HL-60/S4 (cell line): ENCODE measurements at regions not wholly inside any gene's neighbourhood (a gene's known extent, or its start where the extent isn't known, plus 50 kb on each side); places are given as distances from the start of the nearest gene placed in this dataset.

Experiments used
- in situ Hi-C: fragments of 300-500 bp; cut with MboI; formaldehyde crosslinking; loops from 2 replicates; pipeline ENCODE4 v1.14.3; 2022; ENCODE audit warnings: low sequenced_read_pairs

DNA sequence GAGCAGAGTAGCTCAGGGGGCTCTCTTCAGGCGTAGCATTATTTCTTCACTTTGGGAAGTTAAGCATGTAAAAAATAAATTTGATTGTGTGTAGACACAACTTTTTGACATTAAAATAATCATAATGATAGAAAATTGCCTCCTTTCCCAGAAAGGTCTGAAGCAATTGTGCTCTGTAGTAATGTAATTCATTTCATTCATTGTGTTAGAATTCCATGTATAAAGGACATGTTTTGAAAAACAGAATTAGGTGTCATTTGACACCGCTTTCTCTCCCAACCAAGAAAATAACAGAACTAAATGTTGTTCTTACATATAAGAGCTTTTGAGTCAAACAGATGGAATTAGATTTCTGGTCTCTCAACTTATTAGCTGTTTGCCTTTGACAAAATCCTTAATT is 1064.2 kb upstream of the FAM98A start:
- in situ Hi-C loops: no loop called here

DNA sequence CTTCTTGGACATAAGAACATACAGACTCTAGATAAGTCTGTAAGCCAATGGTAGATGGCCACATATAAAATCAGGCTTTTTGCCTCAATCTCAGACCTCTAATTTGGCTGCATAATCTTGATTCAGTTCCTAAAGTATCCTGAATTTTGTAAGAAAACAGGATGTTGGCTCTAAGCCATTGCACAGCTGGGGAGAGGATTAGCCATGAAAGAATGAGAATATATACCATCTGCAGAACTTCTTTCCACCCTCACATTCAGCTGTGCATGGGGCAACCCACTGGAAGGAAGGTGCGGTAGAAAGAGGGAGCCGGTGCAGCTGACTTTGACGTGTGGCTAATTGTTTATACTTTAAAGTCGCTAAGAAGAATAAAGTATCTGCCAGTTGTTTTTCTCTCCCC is 1061.6 kb upstream of the FAM98A start:
- in situ Hi-C loops: no loop called here

DNA sequence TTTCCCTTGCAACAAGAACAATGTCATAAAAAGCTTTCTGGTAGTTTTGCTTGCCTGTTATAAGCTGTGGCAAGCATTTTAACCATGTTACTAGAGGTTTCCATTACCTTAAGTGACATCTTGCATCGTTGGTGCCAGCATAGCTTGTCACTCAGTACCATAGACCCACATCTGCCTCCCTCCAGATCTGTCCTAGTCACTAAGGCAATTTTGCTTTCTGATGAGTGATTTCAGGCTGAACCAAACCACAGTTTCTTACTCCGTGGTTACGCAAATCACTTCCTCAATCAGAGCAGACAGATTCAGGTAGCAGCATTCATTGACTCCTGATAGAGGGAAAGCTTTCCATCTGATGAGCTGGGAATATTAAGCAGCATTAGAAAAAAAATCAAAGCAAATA is 1057.5 kb upstream of the FAM98A start:
- in situ Hi-C loops: no loop called here

DNA sequence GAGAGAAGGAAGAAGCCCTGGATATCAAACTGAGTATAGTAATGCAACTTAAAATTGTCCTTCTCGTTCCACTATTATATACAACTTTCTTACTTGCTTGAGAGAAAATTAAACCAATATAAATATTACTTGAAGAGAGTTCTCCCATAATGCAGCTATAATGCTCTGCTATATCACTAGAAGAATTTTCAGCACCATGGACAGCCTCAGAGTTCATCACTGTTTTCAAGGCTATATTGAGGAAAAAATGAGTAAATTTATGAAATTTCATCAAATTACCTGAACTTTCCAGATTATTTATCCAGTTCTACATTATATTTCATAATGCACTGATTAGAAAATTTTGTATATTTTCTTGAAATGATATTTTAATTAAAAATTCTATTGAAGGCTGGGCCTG is 1053.5 kb upstream of the FAM98A start:
- in situ Hi-C loops: no loop called here

DNA sequence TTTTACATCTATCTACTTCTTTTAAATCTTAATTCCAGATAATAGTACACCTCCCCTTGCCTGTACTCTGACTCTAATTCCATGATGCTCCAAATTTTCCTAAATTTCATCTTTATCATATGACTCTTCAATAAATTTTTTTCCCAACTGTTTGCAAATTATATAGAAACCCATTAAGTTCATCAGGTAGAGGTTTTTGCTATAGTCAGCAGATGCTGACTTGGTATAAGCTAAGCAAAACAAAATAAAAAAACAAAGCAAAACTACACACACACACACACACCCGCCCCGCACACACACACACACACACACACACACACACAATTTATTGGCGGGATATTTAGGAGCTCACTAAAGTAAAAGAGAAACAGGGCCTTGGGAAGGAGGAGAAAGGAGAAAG is 1047.8 kb upstream of the FAM98A start:
- in situ Hi-C loops: no loop called here

DNA sequence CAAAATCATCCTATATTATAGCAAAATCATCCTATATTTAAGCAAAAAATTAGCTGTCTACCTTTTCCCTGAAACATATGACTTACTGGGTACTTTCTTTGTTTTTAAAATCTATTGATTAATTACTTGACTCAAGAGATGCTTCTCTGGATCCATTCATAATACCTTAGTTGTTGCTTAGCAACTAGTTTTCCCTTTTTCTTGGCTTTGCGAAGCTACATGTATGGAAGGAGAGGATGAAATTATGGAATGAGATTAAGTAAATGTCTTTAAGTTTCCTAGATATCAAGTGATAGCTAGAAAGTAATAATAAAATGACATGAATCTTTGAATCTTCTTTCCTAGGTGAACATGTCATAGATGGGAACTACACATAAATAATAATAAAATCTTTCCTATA is 1033.2 kb upstream of the FAM98A start:
- in situ Hi-C loops: no loop called here

DNA sequence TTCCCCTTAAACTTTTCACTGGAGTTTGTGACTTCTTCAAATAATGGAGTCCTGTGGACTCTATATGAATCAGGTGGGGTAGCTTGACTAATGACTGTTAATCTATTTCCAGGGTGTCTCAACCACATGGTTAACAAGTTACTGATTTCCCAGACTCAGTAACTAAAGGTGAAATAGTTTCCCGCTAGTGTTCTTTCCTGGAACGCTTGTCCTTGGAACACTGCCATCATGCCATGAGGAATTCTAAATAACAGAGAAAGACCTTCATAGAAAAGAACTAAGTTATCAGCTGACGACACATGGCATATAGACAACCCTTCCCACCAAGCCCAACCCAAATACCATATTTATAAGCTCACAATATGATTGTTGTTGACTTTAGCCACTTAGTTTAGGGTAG is 1027.9 kb upstream of the FAM98A start:
- in situ Hi-C loops: no loop called here

DNA sequence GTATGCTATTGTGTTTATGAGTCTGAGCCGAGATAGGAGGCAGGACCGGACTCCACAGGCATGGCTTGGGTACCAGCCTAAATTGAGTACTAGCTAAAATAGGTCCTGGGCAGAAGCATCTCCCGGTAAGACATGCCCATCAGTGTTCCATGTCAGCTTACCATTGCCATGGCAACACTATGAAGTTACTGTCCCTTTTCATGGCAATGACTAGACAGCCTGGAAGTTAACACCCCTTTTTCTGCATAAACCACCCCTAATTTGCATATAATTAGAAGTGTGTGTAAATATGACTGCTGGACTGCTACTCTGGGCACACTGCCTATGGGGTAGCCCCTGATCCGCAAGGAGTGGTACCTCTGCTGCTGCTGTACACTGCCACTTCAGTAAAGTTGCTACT is 1005.1 kb upstream of the FAM98A start:
- in situ Hi-C loops: no loop called here

DNA sequence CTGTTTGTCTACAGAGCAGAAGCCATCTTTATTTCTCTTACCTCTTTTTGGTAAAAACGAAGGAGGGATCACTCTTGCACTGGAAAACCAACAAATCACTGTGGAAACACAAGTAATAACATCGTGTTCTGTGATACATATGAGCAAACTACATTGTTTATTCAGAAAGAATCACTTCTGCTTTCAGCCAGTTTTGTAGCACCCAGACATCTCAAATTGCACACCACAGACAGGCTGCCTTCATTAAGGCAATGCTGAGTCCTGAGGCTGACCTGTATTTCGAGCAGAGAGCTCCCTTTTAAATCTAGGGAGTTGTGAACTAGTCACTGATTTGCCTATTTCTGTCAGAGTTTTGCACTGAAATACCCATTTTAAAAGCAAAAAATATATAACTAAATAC is 1003.2 kb upstream of the FAM98A start:
- in situ Hi-C loops: no loop called here

DNA sequence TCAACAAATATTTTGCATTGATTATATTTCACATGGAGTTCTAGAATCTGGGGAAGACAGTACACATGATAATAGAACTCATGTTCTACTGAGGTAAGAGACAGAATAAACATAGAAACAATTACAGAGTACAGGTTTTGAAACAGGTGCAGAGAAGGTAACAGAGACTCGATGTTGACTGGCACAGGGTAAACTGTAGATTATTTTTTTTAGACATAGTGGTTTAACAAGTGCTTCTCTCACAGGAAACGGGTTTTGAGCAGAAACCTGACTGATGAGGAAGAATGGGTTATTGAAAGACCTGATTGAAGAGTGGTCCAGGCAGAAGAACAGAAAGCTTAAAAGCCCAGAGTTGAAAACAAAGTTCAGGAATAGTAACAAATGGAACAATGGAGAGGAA is 1002.5 kb upstream of the FAM98A start:
- in situ Hi-C loops: no loop called here

DNA sequence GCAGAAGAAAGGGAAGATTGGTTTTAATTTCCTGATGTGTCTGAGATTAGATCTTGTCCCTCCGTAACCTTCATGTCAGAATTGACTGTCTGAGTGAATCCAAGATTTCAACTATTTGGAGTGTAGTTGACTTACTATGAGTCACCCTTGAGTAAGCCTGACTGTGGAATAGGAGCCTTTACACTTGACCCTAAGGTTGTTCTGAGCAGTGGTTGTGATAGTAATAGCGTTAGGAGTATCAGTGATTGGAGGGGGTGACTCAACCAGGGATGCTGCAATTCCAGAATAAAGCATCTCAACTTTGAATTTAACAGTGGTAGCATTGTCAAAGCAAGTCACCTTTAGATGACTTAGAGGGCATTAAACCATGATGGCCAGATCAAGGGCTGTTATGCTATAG is 979.5 kb upstream of the FAM98A start:
- in situ Hi-C loops: no loop called here

DNA sequence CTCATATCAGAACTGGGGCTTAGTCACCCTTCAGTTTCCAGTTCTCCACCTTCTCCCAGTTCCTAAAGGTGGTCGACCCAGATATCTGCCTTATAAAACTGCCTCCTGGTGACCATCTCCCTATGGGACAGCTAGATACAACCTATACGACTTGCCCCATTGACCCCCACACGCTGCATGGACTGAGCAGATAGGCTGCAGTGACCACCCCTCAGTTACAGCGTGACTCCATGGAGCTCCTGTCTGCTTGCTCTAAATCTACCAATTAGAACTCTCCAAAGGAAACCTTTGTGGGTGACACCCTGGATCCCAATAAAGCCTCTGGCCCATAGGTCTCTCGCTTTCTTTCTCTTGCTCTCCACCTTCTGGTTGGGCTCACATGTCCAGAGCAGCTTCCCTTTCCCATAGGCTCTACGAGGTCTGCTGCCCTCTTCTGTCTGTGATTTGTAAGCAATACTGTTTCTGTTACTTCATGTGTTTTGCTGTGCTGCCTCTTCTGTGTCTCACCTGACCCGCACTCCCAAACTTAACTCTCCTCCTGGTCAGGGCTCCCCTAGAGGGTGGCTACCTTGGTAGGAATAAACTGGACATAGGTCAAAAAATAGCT is 971.3 kb upstream of the FAM98A start:
- in situ Hi-C loops: no loop called here

DNA sequence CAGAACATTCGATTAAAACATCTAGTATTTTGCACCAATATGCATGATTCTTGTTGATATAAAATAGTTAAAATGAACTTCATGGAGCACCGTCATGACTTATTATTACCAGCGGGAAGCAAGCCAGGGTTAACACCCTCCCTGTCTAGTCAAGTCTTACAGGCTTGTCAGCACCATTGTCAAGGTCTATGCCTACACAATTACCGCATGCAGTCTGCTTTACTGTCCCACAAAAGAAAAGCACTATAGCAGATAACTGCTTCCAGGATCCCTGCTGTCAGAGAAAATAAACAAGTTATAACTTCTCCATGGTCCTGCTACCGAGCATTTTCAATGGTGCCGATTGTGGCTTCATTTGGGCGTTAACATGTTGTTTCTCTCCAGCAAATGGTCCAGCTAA is 968.0 kb upstream of the FAM98A start:
- in situ Hi-C loops: no loop called here

DNA sequence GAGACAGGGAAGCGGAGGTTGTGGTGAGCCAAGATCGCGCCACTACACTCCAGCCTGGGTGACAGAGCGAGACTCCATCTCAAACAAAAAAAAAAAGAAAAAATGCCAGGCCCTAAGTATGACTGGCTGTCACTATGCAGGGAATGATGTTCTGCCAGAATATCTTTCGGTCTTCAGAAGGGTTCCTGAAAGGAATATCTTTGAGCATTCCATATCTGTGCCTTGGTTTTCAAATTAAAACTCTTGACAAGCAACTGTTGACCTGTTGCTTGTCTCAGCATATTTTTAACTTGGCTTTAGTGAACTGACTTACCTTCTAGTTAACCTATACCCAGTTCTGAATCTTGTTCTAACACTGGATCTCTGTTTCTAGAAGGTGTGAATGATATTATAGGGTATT is 953.2 kb upstream of the FAM98A start:
- in situ Hi-C loops: no loop called here

DNA sequence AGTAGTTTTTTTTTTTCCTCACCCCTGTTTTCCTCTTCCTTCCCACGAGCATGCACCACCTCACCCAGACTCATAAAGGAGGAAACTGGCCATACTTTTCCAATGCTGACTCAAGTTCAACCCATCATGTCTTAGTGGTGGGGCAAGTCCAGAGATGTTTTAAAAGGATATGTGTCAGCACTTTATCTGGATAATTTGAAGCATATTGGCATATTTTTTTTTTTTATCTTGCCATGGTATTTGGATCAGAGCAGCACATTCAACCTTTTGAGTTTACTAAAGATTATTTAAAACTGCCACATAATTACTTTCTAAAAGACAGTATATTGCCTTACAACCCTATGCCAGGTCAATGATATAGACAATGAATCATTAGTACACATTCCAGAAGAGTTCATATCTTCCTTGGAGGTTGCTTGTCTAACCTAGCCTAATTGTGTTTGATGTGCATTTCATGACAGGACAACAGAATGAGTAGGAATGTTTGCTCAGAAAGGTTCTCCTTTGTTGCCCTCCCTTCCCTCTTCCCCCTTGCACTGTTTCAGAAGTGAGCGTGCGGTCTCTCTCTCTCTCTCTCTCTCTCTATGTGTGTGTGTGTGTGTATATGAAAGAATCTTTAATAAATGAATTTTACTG is 950.7 kb upstream of the FAM98A start:
- in situ Hi-C loops: no loop called here

DNA sequence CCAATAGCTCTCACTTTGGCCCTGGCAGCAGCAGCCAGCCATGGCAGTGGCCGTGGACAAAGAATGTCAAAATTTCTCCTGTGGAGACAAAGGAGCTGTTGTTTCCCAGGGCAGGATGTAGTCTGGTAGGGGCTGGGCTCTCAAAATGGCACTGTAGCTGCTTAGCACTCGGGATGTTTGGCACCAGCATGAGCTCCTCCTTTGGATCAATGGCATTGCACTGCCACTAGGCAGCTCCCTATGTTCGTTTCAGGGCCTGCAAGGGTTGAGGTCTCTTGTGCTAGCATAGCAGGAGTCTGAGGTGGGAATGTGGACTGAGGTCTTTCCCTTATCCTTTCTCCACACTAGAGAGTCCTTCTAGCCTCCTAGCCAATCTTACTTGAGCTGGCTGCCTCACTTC is 948.8 kb upstream of the FAM98A start:
- in situ Hi-C loops: no loop called here

DNA sequence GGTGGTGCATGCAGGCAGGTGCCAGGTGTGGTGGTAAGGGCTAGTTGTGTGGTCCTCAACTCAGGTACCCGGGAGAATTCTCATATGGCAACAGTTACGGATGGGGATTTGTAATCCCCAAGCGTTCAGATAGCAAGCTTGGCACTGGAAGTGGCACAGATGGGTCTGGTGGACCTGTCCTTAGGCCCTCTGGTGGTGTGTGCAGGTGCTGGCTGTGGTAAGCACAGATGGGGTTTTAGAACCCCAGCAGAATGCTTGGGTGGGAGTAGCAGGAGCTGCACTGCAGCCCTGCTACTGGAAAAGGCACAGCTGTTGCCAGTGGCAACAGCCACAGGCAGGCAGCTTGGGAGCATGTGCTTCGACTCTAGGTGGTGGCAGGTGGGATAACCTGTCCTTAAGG is 948.2 kb upstream of the FAM98A start:
- in situ Hi-C loops: no loop called here

DNA sequence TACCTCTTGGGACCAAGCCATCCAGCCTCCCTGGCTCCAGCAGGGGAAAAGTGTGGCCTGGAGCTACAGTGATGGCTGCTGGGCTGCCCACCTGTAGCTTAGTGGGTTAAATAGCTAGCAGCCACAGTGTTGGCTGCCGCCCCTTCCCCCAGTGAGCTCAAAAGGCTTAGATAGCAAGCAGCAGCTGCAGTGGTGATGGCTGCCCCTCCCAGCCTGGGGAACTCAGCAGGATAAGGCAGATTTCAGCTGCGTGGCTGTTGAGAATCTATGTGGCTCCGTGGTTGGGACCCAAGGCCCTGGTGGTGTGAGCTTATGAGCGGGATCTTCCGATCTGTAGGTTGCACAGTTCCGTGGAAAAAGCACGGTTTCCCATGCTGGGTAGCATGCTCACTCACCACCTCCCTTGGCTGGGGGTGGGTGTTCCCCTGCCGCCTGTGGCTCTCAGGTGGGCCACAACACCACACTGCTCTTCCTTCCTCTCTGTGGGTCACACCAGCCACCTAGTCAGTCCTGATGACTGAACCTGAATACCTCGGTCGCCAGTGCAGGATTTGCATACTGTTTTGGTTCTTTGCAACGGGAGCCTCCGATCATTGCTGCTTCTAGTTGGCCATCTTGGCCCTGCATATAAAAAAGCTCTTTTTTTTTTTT is 946.5 kb upstream of the FAM98A start:
- in situ Hi-C loops: no loop called here

DNA sequence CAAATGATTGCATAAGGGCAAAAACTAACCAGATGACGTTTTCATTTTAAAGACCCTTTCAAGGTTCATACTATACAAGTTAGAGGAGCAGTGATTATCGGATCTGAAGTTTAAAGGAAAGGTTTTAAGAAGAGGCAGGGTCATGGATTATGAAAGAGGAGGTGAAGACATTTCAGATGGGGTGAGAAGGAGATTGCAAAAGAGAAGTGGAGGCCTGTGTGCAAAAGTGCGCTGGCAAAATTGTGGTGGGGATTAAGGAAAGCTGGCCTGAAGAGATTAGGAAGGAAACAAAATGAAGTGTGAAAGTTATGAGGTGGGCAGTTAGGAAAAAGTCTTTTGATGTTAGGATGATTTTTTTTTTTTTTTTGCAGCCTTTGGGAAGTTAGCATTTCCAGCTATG is 935.7 kb upstream of the FAM98A start:
- in situ Hi-C loops: no loop called here

DNA sequence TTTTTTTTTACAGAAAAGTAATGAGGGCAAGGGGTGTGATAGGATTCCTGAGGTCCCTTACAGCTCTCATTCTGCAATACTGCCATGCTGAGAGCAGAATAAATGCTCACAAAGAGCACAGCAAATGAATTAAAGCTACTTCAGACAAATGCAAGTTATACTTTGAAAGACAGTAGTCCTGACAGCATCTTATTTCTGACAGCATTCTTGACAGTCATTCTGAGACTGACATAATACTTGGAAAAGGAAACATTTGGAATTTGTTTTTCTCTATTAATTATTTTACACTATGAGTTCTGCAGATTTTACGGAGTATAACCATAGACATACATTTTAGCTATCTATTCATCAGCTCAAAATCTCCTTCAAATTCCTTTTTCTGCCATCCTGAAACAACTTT is 935.2 kb upstream of the FAM98A start:
- in situ Hi-C loops: no loop called here

DNA sequence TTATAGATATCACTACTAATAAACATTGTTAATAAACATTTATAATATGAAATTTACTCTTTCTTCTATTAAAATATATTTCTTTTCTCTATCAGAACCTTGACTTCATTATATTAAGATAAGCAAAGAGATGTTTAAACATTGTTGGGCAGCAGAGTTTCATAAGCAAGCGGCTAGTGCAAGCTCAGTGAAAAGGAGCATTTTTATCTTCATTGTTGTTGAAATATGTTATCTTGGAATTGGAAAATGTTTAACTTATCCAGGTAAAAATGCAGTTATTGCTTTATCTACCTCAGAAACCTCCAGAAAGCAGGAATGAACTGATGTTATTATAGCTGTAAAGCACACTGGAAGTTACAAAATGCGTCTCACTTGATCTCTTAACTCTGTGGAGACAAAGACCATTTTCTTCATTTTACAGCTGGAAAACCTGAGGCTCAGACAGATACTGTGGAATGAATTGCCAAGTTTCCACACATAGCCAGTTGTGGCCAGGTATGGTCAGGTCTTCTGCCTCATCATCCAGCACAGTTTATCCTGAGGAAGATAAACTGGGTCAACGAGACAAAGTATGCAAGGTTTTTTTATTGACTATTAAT is 934.6 kb upstream of the FAM98A start:
- in situ Hi-C loops: no loop called here

DNA sequence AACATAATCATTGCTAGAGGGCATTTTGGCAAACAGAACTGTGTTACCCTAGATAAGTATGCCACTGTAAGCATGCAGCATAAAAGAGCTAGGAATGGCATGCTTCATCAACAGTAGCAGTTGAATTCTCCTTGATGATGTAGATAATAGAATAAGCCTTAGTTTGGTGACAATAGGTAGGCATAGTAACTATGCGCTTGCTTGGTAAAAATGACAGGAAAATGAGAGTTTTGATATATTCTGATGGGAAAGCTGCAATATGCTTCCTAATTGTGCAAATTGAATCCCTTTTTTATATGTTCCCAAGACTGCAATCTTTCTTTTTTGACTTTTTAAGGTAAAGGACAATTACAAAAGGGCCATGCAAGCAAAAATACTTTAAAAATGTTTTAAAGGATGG is 930.9 kb upstream of the FAM98A start:
- in situ Hi-C loops: no loop called here
